ENCODE measurements at regions not wholly inside any gene's neighbourhood (a gene's known extent, or its start where the extent isn't known, plus 50 kb on each side); places are given as distances from the start of the nearest gene placed in this dataset.
"Not testable (repeated sequence)": the region's sequence is repeated elsewhere in the genome, so short reads cannot be mapped to it uniquely, and the experiment has no call there.

GRCh38 chr4:56134834-56135233, 186.1 kb downstream of the CEP135 start:
- peak; percentile 22 for DNase-seq

- peak; percentile 37 for DNase-seq
Observed at GRCh38 chr4:56134266-56134665, 185.5 kb downstream of the CEP135 start.

GRCh38 chr4:56132835-56133234, 184.1 kb downstream of the CEP135 start:
- DNase-seq = no peak

- not testable (repeated sequence) for DNase-seq
Observed at GRCh38 chr4:56132188-56132587, 183.4 kb downstream of the CEP135 start.

GRCh38 chr4:56130606-56131155, 181.9 kb downstream of the CEP135 start:
- DNase-seq = no peak

- DNase-seq = no peak
Observed at GRCh38 chr4:56129431-56129861, 180.7 kb downstream of the CEP135 start.

- DNase-seq = no peak
Observed at GRCh38 chr4:56128213-56128612, 179.5 kb downstream of the CEP135 start.

GRCh38 chr4:56127716-56128115, 179.0 kb downstream of the CEP135 start:
- no peak for DNase-seq

- no peak for DNase-seq
Observed at GRCh38 chr4:56123547-56123946, 174.8 kb downstream of the CEP135 start.

- no peak for DNase-seq
Observed at GRCh38 chr4:56123051-56123450, 174.3 kb downstream of the CEP135 start.

- no peak for DNase-seq
Observed at GRCh38 chr4:56118845-56119244, 170.1 kb downstream of the CEP135 start.

- no peak for DNase-seq
Observed at GRCh38 chr4:56118055-56118454, 169.3 kb downstream of the CEP135 start.

GRCh38 chr4:56115898-56116297, 167.2 kb downstream of the CEP135 start:
- no peak for DNase-seq

GRCh38 chr4:56112377-56112776, 163.6 kb downstream of the CEP135 start:
- DNase-seq = no peak

- DNase-seq = no peak
Observed at GRCh38 chr4:56106180-56107147, 157.7 kb downstream of the CEP135 start.

GRCh38 chr4:56104188-56104587, 155.4 kb downstream of the CEP135 start:
- DNase-seq = no peak

GRCh38 chr4:56102601-56103000, 153.9 kb downstream of the CEP135 start:
- no peak for DNase-seq

- no peak for DNase-seq
Observed at GRCh38 chr4:56099378-56099786, 150.6 kb downstream of the CEP135 start.

GRCh38 chr4:56093576-56093975, 144.8 kb downstream of the CEP135 start:
- no peak for DNase-seq

GRCh38 chr4:56092540-56092939, 143.8 kb downstream of the CEP135 start:
- DNase-seq = no peak

GRCh38 chr4:56086561-56086960, 137.8 kb downstream of the CEP135 start:
- DNase-seq = no peak

- DNase-seq = no peak
Observed at GRCh38 chr4:56086073-56086541, 137.4 kb downstream of the CEP135 start.

- no peak for DNase-seq
Observed at GRCh38 chr4:56085275-56085674, 136.5 kb downstream of the CEP135 start.

GRCh38 chr4:56084851-56085250, 136.1 kb downstream of the CEP135 start:
- no peak for DNase-seq
